ENCODE measurements at regions not wholly inside any gene's neighbourhood (a gene's known extent, or its start where the extent isn't known, plus 50 kb on each side); places are given as distances from the start of the nearest gene placed in this dataset.

DNA sequence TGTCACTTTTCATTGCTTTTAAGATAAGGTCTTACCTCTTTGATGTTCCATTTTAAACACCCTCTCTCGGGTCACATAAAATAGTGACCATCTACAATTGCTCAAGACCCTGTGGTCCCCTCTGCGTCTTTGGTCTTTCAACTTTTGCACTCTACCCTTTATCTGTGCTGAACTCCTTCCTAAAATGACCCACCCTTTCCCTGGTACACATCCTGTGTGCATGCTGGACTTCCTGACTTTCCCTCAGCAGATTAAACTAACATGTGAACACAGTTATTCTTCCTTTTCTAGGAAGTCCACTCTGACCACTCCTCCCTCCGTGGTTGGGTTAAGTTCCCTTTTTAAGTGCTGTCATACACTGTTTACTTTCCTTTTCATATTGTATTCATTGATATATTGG lies 414.2 kb downstream of the GABRB3 start:
- H2AFZ ChIP-seq (ENCODE audit: low read depth, low read length, poor library complexity, severe bottlenecking): no peak overlapping the region
- H3K9me2 ChIP-seq (ENCODE audit: insufficient read depth): no peaks in the 10 kb centered on the region
- DNase-seq (ENCODE audit: low read depth, low spot score): no peak
- ChIA-PET RAD21 (ENCODE audit: low non-redundant PET in 1 of 2, low total read pairs in 2 of 2, uncharacterized antibody in 2 of 2, unreplicated experiment in 2 of 2) (no interaction called here), POLR2A (no interaction called here), CTCF (no interaction called here)
- TF ChIP-seq EZH2phosphoT487 (IDR thresholded peaks at IDR 0.05; ENCODE audit: borderline replicate concordance) (no peak), FOSL1 (IDR thresholded peaks at IDR 0.05; ENCODE audit: low read depth) (no peak), YY1 (IDR thresholded peaks at IDR 0.05; ENCODE audit: extremely low read depth, insufficient replicate concordance, low read depth, low read length) (no peak), SRF (IDR thresholded peaks at IDR 0.05; ENCODE audit: low read depth) (no peak), POLR2AphosphoS5 (IDR thresholded peaks at IDR 0.05; ENCODE audit: low read depth, low read length) (no peak), POLR2A (IDR thresholded peaks at IDR 0.05; ENCODE audit: borderline replicate concordance, extremely low read depth, insufficient read depth, insufficient read length) (no peak), SP1 (IDR thresholded peaks at IDR 0.05; ENCODE audit: low read depth) (no peak), SIN3A (IDR thresholded peaks at IDR 0.05; ENCODE audit: low read depth) (no peak), RAD21 (IDR thresholded peaks at IDR 0.05; ENCODE audit: low read depth) (no peak)
- TF ChIP-seq, protein P1, sequence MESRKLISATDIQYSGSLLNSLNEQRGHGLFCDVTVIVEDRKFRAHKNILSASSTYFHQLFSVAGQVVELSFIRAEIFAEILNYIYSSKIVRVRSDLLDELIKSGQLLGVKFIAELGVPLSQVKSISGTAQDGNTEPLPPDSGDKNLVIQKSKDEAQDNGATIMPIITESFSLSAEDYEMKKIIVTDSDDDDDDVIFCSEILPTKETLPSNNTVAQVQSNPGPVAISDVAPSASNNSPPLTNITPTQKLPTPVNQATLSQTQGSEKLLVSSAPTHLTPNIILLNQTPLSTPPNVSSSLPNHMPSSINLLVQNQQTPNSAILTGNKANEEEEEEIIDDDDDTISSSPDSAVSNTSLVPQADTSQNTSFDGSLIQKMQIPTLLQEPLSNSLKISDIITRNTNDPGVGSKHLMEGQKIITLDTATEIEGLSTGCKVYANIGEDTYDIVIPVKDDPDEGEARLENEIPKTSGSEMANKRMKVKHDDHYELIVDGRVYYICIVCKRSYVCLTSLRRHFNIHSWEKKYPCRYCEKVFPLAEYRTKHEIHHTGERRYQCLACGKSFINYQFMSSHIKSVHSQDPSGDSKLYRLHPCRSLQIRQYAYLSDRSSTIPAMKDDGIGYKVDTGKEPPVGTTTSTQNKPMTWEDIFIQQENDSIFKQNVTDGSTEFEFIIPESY (IDR thresholded peaks at IDR 0.05; ENCODE audit: extremely low read depth, insufficient replicate concordance, low read length): no peak
- no peak overlapping the region for H3K27ac ChIP-seq (ENCODE audit: low read depth, low read length)
- no peaks in the 10 kb centered on the region for H3K4me1 ChIP-seq (ENCODE audit: control insufficient read depth in 1 of 2, insufficient read depth in 2 of 2, low read length in 2 of 2)
- H3K4me3 ChIP-seq (replicated peaks in 1 of 2; ENCODE audit: low read depth in 1 of 2, low read length in 2 of 2): no peak overlapping the region
- H4K20me1 ChIP-seq (ENCODE audit: insufficient read depth): no peaks in the 10 kb centered on the region
- no TSS peak for BruUV-seq (replicated peaks)
- no peaks in the 10 kb centered on the region for H3K36me3 ChIP-seq (ENCODE audit: control insufficient read depth in 1 of 2, insufficient read depth in 2 of 2, low read length in 2 of 2)
- H3K79me2 ChIP-seq (ENCODE audit: insufficient read depth, low read length): no peaks in the 10 kb centered on the region
- intact Hi-C loops (cut with micrococcal nuclease): no loop called here
- no peaks in the 10 kb centered on the region for H3K27me3 ChIP-seq (ENCODE audit: insufficient read depth, low read length)
- no peak overlapping the region for H3K4me2 ChIP-seq (ENCODE audit: low read length)
- peaks cover 2 to 48% of the 10 kb centered on the region in 2 experiments; a peak in 3 of 4 replicates for H3K9me3 ChIP-seq (ENCODE audit: control insufficient read depth in 1 of 2, insufficient read depth in 1 of 2, low read depth in 1 of 2, low read length in 2 of 2)
- no peak for ATAC-seq
- no peak overlapping the region for H3K9ac ChIP-seq (ENCODE audit: low read length)

DNA sequence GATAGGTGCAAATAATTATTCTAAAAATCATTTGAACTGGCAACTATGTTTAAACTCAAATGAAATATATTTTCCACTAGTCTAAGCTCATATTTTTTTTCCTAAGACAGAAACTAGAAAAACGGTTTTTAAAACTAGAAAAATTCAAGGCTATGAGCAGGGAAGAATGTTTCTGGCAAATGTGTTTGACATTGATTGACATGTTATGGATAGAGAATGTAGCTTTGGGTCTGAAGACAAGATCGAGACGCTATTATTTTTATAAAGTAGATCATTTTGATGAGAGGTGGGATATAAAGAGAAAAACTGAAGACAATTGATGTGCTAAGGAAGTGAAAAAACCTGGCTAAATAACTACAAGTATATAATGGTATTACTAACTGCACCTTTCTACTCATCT lies 415.2 kb downstream of the GABRB3 start:
- H3K9me2 ChIP-seq (ENCODE audit: insufficient read depth): no peaks in the 10 kb centered on the region
- H3K9me3 ChIP-seq (ENCODE audit: control insufficient read depth in 1 of 2, insufficient read depth in 1 of 2, low read depth in 1 of 2, low read length in 2 of 2): peaks cover 9 to 49% of the 10 kb centered on the region in 2 experiments; a peak in 3 of 4 replicates
- DNase-seq (ENCODE audit: low read depth, low spot score) (no peak), ATAC-seq (no peak)
- intact Hi-C loops (cut with micrococcal nuclease): no loop called here
- no peak overlapping the region for H2AFZ ChIP-seq (ENCODE audit: low read depth, low read length, poor library complexity, severe bottlenecking)
- H4K20me1 ChIP-seq (ENCODE audit: insufficient read depth): no peaks in the 10 kb centered on the region
- POLR2A ChIA-PET: no interaction called here
- TF ChIP-seq EZH2 (IDR thresholded peaks at IDR 0.05): no peak
- no peak for TF ChIP-seq ZFX (IDR thresholded peaks at IDR 0.05)
- RAD21 ChIA-PET (ENCODE audit: low non-redundant PET in 1 of 2, low total read pairs in 2 of 2, uncharacterized antibody in 2 of 2, unreplicated experiment in 2 of 2): no interaction called here
- no peaks in the 10 kb centered on the region for H3K79me2 ChIP-seq (ENCODE audit: insufficient read depth, low read length)
- no peak overlapping the region for H3K4me3 ChIP-seq (replicated peaks in 1 of 2; ENCODE audit: low read depth in 1 of 2, low read length in 2 of 2)
- H3K27me3 ChIP-seq (ENCODE audit: insufficient read depth, low read length): no peaks in the 10 kb centered on the region
- BruUV-seq (replicated peaks): no TSS peak
- no peaks in the 10 kb centered on the region for H3K4me1 ChIP-seq (ENCODE audit: control insufficient read depth in 1 of 2, insufficient read depth in 2 of 2, low read length in 2 of 2)
- no peak overlapping the region for H3K27ac ChIP-seq (ENCODE audit: low read depth, low read length)
- no peak overlapping the region for H3K9ac ChIP-seq (ENCODE audit: low read length)
- no peak overlapping the region for H3K4me2 ChIP-seq (ENCODE audit: low read length)
- CTCF ChIA-PET: no interaction called here
- H3K36me3 ChIP-seq (ENCODE audit: control insufficient read depth in 1 of 2, insufficient read depth in 2 of 2, low read length in 2 of 2): no peaks in the 10 kb centered on the region
